ENCODE measurements at regions not wholly inside any gene's neighbourhood (a gene's known extent, or its start where the extent isn't known, plus 50 kb on each side); places are given as distances from the start of the nearest gene placed in this dataset.

- TF ChIP-seq CTCF (IDR thresholded peaks at IDR 0.05), result no peak
- H3K4me1 ChIP-seq, result peaks cover 0 to 14% of the 10 kb centered on the region in 2 donors
- no peak overlapping the region for H3K4me3 ChIP-seq
- no peak for DNase-seq (ENCODE audit: low spot score in 2 of 2)
- no peaks in the 10 kb centered on the region for H3K9me3 ChIP-seq
- intact Hi-C loops (cut with DNase I), result no loop called here
- H3K27ac ChIP-seq, result no peak overlapping the region
- no peaks in the 10 kb centered on the region for H3K36me3 ChIP-seq
- no peaks in the 10 kb centered on the region for H3K27me3 ChIP-seq
Observed at GRCh38 chr2:128497461-128497860, 178.8 kb upstream of the HS6ST1 start.

- Histone ChIP-seq H3K36me3 (no peaks in the 10 kb centered on the region), H3K4me1 (peaks cover 0 to 14% of the 10 kb centered on the region in 2 donors), H3K27me3 (no peaks in the 10 kb centered on the region), H3K27ac (no peak overlapping the region), H3K4me3 (no peak overlapping the region), H3K9me3 (no peaks in the 10 kb centered on the region)
- intact Hi-C loops (cut with DNase I), result no loop called here
- TF ChIP-seq CTCF (IDR thresholded peaks at IDR 0.05), result no peak
- peak in 1 of 2 donors; percentile 46 for DNase-seq (ENCODE audit: low spot score in 2 of 2)
Observed at GRCh38 chr2:128498086-128498485, 179.4 kb upstream of the HS6ST1 start.

- H3K27me3 ChIP-seq, result no peaks in the 10 kb centered on the region
- no peak overlapping the region for H3K27ac ChIP-seq
- DNase-seq (ENCODE audit: low spot score in 2 of 2), result peak in 1 of 2 donors; percentile 28
- no peak overlapping the region for H3K4me3 ChIP-seq
- H3K9me3 ChIP-seq, result no peaks in the 10 kb centered on the region
- intact Hi-C loops (cut with DNase I), result no loop called here
- H3K4me1 ChIP-seq, result peaks cover 0 to 14% of the 10 kb centered on the region in 2 donors
- TF ChIP-seq CTCF (IDR thresholded peaks at IDR 0.05), result no peak
- H3K36me3 ChIP-seq, result no peaks in the 10 kb centered on the region
Observed at GRCh38 chr2:128498589-128498988, 179.9 kb upstream of the HS6ST1 start.

GRCh38 chr2:128499367-128500137 is 180.9 kb upstream of the HS6ST1 start:
- intact Hi-C loops (cut with DNase I), result no loop called here
- DNase-seq (ENCODE audit: low spot score in 2 of 2), result peak in 1 of 2 donors; percentile 28
- no peaks in the 10 kb centered on the region for H3K27me3 ChIP-seq
- TF ChIP-seq CTCF (IDR thresholded peaks at IDR 0.05), result no peak
- H3K36me3 ChIP-seq, result no peaks in the 10 kb centered on the region
- H3K9me3 ChIP-seq, result no peaks in the 10 kb centered on the region
- peaks cover 0 to 10% of the 10 kb centered on the region in 2 donors for H3K4me1 ChIP-seq
- no peak overlapping the region for H3K4me3 ChIP-seq
- no peak overlapping the region for H3K27ac ChIP-seq

GRCh38 chr2:128500138-128500800 is 181.6 kb upstream of the HS6ST1 start:
- no peak for TF ChIP-seq CTCF (IDR thresholded peaks at IDR 0.05)
- H3K27ac ChIP-seq, result no peak overlapping the region
- no peaks in the 10 kb centered on the region for H3K27me3 ChIP-seq
- H3K4me3 ChIP-seq, result no peak overlapping the region
- DNase-seq (ENCODE audit: low spot score in 2 of 2), result peak in 1 of 2 donors; percentile 37
- intact Hi-C loops (cut with DNase I), result no loop called here
- H3K36me3 ChIP-seq, result no peaks in the 10 kb centered on the region
- no peaks in the 10 kb centered on the region for H3K9me3 ChIP-seq
- H3K4me1 ChIP-seq, result peaks cover 0 to 3% of the 10 kb centered on the region in 2 donors
